ENCODE measurements at regions not wholly inside any gene's neighbourhood (a gene's known extent, or its start where the extent isn't known, plus 50 kb on each side); places are given as distances from the start of the nearest gene placed in this dataset.
"Not testable (repeated sequence)": the region's sequence is repeated elsewhere in the genome, so short reads cannot be mapped to it uniquely, and the experiment has no call there.

DNA sequence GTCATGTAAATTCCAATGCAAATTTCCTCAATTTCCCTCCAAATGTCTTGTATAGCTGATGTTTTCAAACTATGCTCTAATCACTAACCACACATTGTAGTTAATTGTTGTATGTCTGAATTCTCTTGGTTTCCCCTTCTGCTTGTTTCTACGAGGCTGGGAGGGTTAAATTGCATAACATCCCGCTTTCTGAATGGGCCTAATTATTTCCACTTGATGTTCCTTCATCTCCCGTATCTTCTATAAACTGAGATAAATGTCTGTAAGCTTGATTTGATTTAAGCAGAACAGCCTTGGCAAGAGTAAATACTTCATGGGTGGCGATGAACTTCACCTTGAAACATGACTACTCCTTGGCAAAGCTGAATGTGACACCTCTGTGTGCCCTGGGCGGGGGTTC lies 72.2 kb downstream of the SERINC2 start:
- no peak for DNase-seq

DNA sequence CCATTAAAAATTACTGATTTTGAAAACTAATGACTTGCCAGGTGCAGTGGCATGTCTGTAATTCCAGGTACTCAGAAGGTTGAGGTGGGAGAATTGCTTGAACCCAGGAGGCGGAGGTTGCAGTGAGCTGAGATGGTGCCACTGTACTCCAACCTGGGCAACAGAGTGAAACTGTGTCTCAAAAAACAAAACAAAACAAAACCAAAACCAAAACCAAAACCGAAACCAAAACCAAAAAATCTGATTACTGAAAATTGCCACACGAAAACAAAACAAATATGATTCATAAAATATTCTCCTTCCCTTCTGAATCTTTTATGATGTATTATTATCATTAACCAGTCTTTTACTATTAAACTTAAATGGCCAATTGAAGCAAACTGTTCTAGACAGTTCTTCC lies 74.1 kb downstream of the SERINC2 start:
- no peak for DNase-seq

DNA sequence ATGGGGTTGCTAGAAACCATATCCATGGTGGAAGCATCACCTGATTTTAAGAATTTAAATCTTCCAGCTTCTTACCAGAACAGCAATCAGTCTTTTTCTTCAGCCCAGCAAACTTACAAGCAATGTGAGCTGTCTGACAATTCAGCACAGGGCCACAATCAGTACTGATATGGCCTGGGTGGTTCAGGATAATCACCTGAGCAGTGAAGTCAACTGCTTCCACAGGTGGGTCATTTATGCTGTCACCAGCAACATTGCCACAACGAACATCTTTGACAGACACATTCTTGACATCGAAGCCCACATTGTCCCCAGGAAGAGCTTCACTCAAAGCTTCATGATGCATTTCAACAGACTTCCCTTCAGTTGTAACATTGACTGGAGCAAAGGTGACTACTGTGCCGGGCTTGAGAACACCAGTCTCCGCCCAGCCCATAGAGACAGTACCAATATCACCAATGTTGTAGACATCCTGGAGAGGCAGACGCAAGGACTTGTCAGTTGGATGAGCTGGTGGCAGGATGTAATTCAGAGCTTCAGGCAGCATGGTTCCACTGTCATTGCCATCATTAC lies 74.8 kb downstream of the SERINC2 start:
- DNase-seq = no peak

DNA sequence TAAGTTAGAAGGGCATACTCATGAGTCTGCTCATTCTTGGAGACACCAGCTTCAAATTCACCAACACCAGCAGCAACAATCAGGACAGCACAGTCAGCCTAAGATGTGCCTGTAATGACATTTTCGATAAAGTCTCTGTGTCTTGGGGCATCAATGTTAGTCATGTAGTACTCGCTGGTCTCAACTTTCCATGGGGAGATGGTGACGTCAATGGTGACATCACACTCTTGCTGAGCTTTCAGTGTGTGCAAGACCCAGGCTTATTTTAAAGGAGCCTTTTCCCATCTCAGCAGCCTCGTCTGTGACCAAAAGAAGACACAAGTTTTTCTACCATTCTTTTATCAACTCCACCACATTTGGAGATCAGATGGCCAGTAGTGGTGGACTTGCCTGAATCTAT lies 75.5 kb downstream of the SERINC2 start:
- no peak for DNase-seq

DNA sequence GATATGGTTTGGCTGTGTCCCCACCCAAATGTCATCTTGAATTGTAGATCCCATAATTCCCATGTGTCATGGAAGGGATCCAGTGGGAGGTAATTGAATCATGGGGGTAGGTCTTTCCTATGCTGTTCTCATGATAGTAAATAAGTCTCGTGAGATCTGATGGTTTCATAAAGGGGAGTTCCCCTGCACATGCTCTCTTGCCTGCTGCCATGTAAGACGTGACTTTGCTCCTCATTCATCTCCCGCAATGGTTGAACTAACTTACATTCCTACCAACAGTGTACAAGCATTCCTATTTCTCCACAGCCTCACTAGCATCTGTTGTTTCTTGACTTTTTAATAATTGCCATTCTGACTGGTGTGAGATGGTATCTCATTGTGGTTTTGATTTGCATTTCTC lies 76.6 kb downstream of the SERINC2 start:
- DNase-seq = not testable (repeated sequence)

DNA sequence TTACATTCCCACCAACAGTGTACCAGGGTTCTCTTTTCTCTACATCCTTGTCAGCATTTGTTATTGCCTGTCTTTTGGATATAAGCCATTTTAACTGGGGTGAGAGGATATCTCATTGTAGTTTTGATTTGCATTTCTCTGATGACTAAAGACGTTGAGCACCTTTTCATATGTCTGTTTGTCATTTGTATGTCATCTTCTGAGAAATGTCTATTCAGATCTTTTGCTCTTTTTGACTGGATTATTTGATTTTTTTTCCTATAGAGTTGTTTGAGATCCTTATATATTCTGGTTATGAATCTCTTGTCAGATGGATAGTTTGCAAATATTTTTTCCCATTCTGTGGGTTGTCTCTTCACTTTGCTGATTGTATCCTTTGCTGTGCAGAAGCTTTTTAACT lies 77.6 kb downstream of the SERINC2 start:
- DNase-seq = not testable (repeated sequence)

DNA sequence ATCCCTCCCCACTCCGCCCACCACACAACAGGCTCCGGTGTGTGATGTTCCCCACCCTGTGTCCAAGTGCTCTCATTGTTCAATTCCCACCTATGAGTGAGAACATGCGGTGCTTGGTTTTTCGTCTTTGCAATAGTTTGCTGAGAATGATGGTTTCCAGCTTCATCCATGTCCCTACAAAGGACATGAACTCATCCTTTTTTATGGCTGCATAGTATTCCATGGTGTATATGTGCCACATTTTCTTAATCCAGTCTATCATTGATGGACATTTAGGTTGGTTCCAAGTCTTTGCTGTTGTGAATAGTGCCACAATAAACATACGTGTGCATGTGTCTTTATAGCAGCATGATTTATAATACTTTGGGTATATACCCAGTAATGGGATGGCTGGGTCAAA lies 81.0 kb upstream of the TINAGL1 start:
- DNase-seq = not testable (repeated sequence)

DNA sequence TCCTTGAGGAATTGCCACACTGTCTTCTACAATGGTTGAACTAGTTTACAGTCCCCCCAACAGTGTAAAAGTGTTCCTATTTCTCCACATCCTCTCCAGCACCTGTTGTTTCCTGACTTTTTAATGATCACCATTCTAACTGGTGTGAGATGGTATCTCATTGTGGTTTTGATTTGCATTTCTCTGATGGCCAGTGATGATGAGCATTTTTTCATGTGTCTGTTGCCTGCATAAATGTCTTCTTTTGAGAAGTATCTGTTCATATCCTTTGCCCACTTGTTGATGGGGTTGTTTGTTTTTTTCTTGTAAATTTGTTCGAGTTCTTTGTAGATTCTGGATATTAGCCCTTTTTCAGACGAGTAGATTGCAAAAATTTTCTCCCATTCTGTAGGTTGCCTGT lies 80.5 kb upstream of the TINAGL1 start:
- not testable (repeated sequence) for DNase-seq

DNA sequence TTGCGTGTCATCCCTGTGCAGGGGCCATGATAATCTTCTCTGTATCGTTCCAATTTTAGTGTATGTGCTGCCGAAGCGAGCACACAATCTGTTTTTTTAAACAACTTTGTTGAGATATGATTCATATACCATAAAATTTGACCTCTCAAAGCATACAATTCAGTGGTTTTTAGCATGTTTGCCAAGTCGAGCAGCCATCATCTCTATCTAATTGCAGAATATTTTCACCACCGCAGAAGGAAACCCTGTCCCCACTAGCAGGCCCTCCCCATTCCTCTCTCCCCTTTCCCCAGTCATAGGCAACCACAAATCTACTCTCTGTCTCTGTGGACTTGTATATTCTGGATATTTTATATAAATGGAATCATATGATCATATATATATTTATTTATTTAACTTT lies 78.7 kb upstream of the TINAGL1 start:
- no peak for DNase-seq

DNA sequence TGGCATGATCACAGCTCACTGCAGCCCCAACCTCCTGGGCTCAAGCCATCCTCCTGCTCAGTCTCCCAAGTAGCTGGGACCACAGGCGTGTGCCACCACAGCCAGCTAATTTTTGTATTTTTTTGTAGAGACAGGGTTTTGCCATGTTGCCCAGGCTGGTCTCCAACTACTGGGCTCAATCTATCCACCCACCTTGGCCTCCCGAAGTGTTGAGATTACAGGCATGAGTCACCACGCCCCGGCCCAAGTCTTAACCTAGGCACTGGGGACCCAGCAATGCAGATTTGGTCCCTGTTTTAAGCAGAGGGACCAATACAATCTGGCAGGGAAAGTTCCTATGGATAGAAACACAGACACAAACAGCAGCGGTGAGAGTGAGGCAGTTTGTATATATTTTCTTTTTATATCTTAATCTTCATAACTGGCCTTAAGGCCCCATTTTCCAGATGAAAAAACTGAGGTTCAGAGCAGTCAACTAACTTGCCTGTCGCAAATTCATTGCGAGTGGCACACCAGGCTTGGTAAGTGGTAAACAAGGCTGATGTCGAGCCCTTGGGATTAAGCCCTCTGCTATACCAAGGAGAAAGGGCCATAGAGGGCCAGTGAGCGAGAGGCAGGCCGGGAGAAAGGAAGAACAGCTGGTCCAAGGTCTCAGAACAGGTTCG lies 77.8 kb upstream of the TINAGL1 start:
- no peak for DNase-seq

DNA sequence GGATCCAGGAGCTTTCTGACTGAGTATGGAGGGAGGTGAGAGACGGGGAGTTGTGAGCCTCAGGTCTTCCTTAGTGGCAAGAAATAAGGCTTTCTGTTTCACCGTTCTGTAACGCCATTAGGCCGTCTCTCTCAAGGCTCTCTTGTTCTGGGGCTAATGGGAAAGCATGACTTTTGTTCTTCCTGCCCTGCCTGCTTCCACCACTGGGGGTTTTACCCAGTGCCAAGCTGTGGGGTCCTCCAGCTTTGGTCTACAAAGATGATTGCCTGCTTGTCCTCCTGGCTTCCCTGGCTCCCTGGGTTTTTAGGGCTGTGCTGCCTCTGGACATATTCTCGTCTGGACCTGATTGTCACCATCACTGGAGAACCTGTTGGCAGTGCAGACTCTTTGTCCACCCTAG lies 74.8 kb upstream of the TINAGL1 start:
- DNase-seq = no peak

DNA sequence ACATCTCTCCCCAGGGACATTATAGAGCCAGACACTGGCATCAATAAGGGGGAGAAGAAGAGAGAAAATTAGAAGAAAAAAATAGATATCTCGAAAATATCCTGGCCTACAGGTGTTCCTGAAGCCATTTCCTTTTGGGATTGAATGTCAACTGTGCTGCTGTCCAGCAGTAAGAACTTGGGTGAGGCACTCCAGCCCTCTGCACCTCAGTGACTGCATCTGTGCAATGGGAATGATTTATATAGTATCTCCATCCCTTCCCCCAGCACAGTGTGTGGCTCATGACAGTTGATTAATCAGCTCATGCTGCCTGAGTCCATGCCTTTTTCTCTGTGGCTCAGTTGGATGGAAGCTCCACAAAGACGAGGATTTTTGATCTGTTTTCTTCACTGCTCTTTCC lies 74.1 kb upstream of the TINAGL1 start:
- no peak for DNase-seq

DNA sequence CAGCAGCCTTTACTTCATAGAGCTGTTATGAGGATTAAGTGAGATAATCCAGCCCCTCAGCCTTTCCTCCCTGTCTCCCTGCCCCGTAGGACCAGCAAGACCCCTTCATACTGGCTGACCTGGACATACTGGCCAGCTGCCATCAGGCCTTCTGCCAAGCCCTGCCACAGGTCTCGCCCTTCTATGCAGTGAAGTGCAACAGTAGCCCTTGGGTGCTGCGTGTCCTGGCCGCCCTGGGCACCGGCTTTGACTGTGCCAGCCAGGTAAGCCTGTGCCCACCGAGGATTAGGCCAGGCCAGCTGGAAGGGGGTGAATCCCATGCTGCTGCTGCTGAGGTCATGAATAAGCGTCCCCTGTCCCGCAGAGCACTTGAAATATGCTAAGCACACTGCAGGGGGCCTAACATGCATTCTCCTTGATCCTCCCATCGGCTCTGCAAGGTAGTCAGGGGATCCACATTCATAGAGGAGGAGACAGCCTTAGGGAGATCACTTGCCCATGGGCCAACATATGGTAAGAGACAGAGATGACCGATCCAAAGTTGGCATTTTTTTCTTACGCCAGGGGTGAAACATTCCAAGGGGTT lies 73.3 kb upstream of the TINAGL1 start:
- DNase-seq = no peak

DNA sequence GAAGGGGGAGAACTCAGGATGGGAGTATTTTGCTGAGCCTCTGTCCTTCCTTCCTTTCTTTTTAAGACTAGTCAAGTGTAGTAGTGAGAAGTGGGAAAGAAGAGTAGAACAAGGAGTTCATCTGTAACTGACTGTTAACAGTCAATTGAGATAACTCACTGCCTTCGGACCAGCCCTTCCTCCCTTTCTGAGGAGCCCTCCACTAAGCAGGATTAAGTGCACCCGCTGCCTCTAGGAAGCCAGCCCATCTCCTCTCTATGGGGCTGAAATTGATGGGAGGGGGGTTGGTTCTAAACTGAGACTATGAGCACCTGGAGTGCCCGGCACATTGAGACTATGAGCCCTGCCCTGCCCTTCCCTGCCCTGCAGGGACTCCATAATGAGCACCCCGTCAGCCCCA lies 72.7 kb upstream of the TINAGL1 start:
- no peak for DNase-seq

DNA sequence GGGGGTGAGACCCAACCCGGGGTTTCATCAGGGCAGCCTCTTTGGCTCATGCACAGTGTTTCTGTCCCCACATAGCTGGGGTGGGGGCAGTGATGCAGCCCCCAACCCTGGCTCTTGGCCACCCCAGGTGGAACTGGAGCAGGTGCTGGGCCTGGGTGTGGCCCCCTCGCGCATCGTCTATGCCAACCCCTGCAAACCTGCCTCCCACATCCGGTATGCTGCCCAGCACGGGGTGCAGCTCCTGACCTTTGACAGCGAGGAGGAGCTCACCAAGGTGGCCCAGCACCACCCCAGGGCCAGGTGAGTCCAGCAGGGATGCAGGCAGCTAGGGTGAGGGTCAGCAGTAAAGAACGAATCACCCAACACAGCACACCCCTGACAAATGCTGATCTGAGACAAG lies 72.3 kb upstream of the TINAGL1 start:
- DNase-seq = no peak

DNA sequence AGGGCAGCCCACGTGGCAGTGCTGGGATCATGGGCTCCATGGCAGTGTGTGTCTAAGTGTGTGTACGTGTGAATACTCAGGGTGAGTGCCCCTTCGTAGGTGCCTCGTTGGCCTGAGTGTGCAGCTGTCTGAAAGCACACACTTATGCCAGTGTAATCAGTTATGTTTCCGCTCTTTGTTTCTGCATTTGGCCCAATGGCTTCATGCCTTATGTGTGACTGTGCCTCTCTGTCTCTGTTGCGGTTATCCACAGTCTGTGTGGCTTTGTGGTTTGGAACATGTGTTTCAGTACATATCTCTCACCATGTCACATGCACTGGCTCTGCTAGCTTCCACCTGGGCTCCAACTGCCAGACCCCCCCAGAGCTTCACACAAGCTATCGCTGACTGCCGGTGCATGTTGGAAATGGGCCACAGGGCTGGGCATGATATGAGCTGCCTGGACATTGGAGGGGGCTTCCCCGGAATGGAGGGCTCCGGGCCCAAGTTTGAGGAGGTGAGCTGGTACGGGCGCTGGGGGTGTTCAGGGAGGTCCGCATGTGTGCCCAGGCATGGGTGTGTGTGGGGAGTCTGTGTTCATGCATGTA lies 70.3 kb upstream of the TINAGL1 start:
- DNase-seq = peak; percentile 15

DNA sequence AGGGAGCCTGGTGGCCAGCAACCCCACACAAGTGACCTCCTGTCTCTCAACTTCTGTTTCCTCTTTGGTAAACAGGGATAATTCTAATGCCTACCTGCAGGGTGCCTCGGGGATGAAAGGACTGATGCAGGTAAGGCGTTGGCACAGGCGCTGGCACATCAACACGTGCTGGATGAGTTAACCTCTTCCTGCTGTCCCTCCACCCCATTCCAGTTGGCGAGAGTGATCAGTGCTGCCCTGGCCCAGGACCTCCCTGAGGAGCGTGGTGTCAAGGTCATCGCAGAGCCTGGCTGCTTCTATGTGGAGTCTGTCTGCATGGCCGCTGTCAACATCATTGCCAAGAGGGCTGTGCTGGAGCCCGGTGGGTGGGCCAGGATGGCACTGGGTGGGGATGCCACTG lies 69.1 kb upstream of the TINAGL1 start:
- DNase-seq = no peak

DNA sequence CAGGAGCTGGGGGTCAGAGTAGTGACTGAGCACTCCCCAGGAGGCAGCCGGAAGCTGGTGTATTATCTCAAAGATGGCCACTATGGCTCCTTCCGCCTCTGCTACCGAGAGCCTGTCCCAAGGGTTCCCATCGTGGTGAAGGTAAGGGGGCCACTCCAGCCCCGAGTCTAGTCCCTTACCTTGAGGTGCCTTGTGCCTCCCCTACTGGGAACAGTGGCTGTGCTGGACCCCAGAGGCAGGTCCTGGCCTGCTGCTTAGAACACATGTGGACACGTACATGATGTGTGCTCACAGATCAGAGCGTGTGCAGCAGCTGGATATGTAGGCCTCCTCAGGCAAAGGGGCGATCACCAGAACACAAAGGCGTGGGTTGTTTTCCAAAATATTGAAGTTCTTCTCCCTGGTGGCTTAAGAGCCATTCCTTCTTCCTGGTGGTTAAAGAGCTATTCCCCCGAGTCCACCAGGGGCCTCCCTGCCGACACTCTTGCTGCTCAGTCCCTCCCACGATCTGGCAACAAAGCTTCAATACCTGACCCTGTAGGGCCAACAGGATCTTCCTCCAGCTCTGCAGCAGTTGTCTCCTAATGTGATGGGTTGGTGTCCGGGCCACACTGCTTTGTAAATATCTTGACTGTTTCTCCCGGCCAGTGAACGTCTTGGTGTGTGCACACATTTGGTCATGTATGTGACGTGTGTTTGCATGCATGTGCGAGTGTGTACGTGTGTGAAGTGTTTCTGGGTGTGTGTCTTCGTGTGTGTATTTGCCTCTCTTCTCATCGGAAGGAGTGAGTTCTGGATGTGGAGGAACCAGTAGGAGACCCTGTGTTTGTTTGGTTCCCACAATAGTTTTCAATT lies 68.4 kb upstream of the TINAGL1 start:
- no peak for DNase-seq

DNA sequence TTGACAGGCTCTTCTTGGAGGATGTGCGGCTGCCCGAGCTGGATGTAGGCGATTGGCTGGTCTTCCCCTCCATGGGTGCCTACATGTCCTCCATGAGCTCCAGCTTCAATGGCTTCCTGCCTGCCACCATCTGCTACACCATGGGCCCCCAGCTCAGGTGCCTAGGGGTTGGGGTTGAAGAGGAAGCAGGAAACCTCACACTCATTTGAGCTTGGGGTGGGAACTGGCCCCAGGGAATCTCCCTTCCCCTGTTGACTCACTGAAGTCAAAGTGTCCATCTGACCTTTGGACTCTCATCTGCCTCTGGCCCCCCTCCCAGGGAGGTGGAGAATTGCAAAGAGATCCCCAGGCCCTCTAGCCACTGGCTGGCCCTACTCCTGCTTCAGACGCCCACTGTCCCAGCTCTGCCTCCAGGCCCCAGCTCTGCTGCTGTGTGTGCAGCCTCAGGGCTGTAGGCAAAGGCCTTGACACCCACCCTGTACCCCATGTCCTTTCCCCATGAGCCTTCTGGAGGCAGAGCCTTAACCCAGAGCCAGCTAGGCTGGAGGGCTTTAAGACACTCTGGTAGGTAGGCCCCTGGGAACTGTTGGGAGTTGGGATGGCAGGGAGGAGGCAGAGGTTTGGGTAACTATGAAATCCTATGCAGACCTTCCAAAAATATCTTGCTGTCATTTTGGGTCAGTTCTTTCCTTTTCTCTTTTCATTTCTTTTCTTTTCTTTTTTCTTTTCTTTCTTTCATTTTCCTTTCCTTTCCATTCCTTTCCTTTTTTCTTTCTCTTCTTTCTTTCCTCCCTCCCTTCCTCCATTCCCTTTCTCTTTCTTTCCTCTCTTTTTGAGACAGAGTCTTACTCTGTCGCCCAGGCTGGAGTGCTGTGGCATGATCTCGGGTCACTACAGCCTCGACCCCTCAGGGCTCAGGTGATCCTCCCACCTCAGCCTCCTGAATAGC lies 66.9 kb upstream of the TINAGL1 start:
- DNase-seq = no peak

DNA sequence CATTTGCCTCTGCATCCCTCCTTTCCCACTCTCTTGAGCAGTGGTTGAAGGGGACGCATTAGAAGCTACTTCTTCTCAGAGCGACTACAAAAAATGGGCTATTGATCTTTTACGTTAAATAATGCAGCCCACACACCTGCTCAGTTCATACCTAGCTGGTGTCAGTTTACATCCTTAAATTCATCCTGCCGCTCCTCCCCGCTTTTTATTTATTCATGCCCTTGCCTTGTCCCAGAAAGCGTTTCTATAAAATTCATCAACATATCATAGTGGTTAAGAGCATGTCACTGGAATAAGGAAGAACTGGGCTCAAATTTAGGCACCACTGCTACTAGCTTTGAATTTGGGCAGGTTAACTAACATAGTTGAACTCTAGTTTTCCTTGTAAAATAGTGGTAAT lies 66.0 kb upstream of the TINAGL1 start:
- no peak for DNase-seq

DNA sequence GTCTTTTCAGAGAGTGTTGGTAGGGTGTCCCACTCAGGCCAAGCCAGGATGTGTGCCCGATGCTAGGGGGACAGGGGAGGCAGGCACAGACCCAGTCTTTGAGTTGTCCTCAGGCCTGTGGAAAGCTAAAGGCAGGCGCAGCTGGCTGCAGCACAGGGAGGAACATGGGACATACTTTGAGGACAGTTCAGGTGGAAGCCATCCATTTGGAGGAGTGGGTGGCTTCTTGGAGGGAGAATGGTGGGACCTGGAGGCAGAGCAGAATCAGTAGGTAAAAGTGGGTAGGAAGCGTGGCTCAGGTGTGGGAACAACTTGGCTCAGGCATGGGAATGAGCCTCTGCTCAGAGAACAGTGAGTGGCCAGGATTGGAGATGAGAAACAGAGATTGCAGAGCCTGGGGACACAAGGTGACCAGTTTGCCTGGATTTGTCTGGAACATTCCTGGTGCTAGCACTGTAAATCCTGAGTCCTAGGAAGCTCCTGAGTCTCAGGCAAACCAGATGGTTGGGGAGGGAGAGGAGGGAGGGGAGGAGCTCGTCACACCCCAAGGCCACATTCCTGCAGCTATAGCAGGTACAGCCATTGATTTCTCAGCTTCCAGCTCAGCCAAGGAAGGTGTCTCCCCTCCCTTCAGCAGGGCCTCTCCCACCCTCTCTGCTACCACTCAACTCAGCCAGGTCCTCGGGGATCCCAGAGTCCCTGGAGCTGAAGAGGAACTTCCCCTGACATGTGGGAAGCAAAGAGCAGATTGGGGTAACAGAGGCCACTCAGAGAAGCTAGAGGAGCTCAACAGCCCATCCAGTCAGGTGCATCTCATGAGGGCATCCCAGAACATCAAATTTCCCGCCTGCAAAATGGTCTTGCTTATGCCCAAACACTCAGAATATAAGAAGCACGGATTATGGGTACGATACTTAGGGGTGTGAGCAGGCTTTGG lies 65.2 kb upstream of the TINAGL1 start:
- DNase-seq = no peak

Measured in dermis blood vessel endothelial cell (primary cell).